Endothelial cell of umbilical vein (primary cell): ENCODE measurements at regions not wholly inside any gene's neighbourhood (a gene's known extent, or its start where the extent isn't known, plus 50 kb on each side); places are given as distances from the start of the nearest gene placed in this dataset.

Source experiments
- BruUV-seq: library from RNA; stranded (reverse); fragments of 400-500 nt; replicated peaks from 2 replicates; lab custom pipeline; 2021; lab: Mats Ljungman, UMichigan
- CTCF ChIA-PET: fragments of 300-600, 350-600 bp; sonication (Branson Sonifier 250); formaldehyde crosslinking; loops from one replicate; lab custom pipeline; 2021; ENCODE audit warnings: antibody characterized with exemption, inconsistent platforms; lab: Charles Lee
- POLR2A ChIA-PET: fragments of 300-600, 350-600 bp; sonication (Branson Sonifier 250); formaldehyde crosslinking; loops from one replicate; lab custom pipeline; 2021; ENCODE audit warnings: antibody characterized with exemption, inconsistent platforms; lab: Charles Lee
- DNase-seq: peaks from one replicate; pipeline ENCODE4 v3.0.0-alpha.2; 2011; ENCODE audit warnings: low read depth, low spot score
- FAIRE-seq: peaks from 2 replicates; lab custom pipeline; 2011; peaks lifted over from hg19 to GRCh38; lab: Jason Lieb, UNC
- H2AFZ ChIP-seq: 2 replicates; pipeline ENCODE4 v1.6.0; 2012; ENCODE audit warnings: low read depth, low read length, control low read depth, inconsistent platforms
- H3K27ac ChIP-seq: 2 replicates; pipeline ENCODE4 v1.5.1; 2011; ENCODE audit warnings: low read depth, mild to moderate bottlenecking, control low read depth, low read length, moderate library complexity; ENCODE audit not compliant: insufficient read depth
- H3K27me3 ChIP-seq, 2 experiments: 2 replicates each; pipeline versions ENCODE4 v1.6.0 to v1.6.1; 2011; ENCODE audit warnings: low read length in 2 of 2, mixed read lengths in 1 of 2; ENCODE audit not compliant: control insufficient read depth in 2 of 2, insufficient read depth in 2 of 2
- H3K36me3 ChIP-seq, 2 experiments: 2 replicates in 1 of 2; 3 replicates in 1 of 2; pipeline ENCODE4 v1.5.1; 2011; ENCODE audit warnings: low read length in 2 of 2, mild to moderate bottlenecking in 1 of 2, moderate library complexity in 1 of 2; ENCODE audit not compliant: control insufficient read depth in 2 of 2, insufficient read depth in 2 of 2; ENCODE audit errors: extremely low read depth in 1 of 2
- H3K4me1 ChIP-seq: 3 replicates; pipeline ENCODE4 v1.5.1; 2011; ENCODE audit warnings: mild to moderate bottlenecking, low read length; ENCODE audit not compliant: control insufficient read depth, insufficient read depth; ENCODE audit errors: extremely low read depth
- H3K4me2 ChIP-seq: 2 replicates; pipeline ENCODE4 v1.6.1; 2011; ENCODE audit warnings: low read length, control low read depth, mixed read lengths; ENCODE audit not compliant: insufficient read depth
- H3K4me3 ChIP-seq, 3 experiments: fragments of 200-600 bp in 1 of 3; sonication (generic), shearing (Covaris generic) in 1 of 3; replicated peaks in 1 of 3; 2 replicates each; pipeline ENCODE4 v1.5.1; 2011 to 2016; ENCODE audit warnings: control low read depth in 3 of 3, low read length in 3 of 3, mild to moderate bottlenecking in 2 of 3, inconsistent platforms in 1 of 3, low read depth in 1 of 3, moderate library complexity in 1 of 3; ENCODE audit not compliant: insufficient read depth in 1 of 3
- H3K79me2 ChIP-seq: 2 replicates; pipeline ENCODE4 v1.6.0; 2012; ENCODE audit warnings: low read length, inconsistent platforms; ENCODE audit not compliant: control insufficient read depth, insufficient read depth
- H3K9ac ChIP-seq: replicated peaks from 2 replicates; pipeline ENCODE3; 2011; ENCODE audit warnings: low read length, control low read depth; ENCODE audit not compliant: insufficient read depth; ENCODE audit errors: extremely low read depth
- H3K9me1 ChIP-seq: replicated peaks from 3 replicates; pipeline ENCODE4 v1.6.0; 2011; ENCODE audit warnings: mild to moderate bottlenecking, low read length; ENCODE audit not compliant: control insufficient read depth, insufficient read depth; ENCODE audit errors: extremely low read depth
- H3K9me3 ChIP-seq: replicated peaks from 2 replicates; pipeline ENCODE4 v1.5.1; 2012; ENCODE audit warnings: low read length, inconsistent platforms; ENCODE audit not compliant: control insufficient read depth, insufficient read depth
- H4K20me1 ChIP-seq: replicated peaks from 2 replicates; pipeline ENCODE3; 2011; ENCODE audit warnings: mild to moderate bottlenecking, low read length; ENCODE audit not compliant: control insufficient read depth, insufficient read depth; ENCODE audit errors: extremely low read depth
- CTCF ChIP-seq, 2 donors: IDR thresholded peaks; 1 replicate in 1 of 2; 2 replicates in 1 of 2; pipeline ENCODE4 v1.5.1; 2011; ENCODE audit warnings: low read length in 2 of 2, mild to moderate bottlenecking in 2 of 2, moderate library complexity in 2 of 2, control low read depth in 1 of 2, inconsistent platforms in 1 of 2, low read depth in 1 of 2; ENCODE audit not compliant: insufficient read depth in 1 of 2; ENCODE audit errors: extremely low read depth in 1 of 2
- EZH2 ChIP-seq: IDR thresholded peaks from 2 replicates; pipeline ENCODE4 v1.6.1; 2012; ENCODE audit warnings: borderline replicate concordance, low read depth, mild to moderate bottlenecking, moderate library complexity, low read length, inconsistent platforms; ENCODE audit not compliant: severe bottlenecking
- FOS ChIP-seq: IDR thresholded peaks from 2 replicates; pipeline ENCODE4 v1.6.1; 2011; ENCODE audit warnings: mild to moderate bottlenecking, low read length, moderate library complexity, borderline replicate concordance; ENCODE audit not compliant: insufficient read depth
- GATA2 ChIP-seq: IDR thresholded peaks from 2 replicates; pipeline ENCODE4 v1.7.0; 2011; ENCODE audit warnings: low read depth, mild to moderate bottlenecking, moderate library complexity, mixed read lengths, low read length; ENCODE audit not compliant: insufficient read length, insufficient read depth
- JUN ChIP-seq: IDR thresholded peaks from 2 replicates; pipeline ENCODE4 v1.6.1; 2011; ENCODE audit warnings: borderline replicate concordance, low read depth; ENCODE audit not compliant: insufficient read length, insufficient read depth
- MYC ChIP-seq: IDR thresholded peaks from one replicate; pipeline ENCODE4 v1.6.1; 2011; ENCODE audit warnings: mild to moderate bottlenecking, low read depth, low read length
- POLR2A ChIP-seq: IDR thresholded peaks from 2 replicates; pipeline ENCODE4 v1.6.1; 2012; ENCODE audit warnings: low read depth, mild to moderate bottlenecking, control low read depth, low read length
- POLR2AphosphoS5 ChIP-seq: IDR thresholded peaks from 2 replicates; pipeline ENCODE4 v1.6.1; 2012; ENCODE audit warnings: low read depth, mild to moderate bottlenecking, control low read depth, low read length, moderate library complexity; ENCODE audit not compliant: insufficient read depth
- dilution Hi-C: fragments of 300-500 bp; cut with MboI; formaldehyde crosslinking; loops from one replicate; pipeline ENCODE4 v1.15.0; 2019; ENCODE audit warnings: low sequenced_read_pairs; ENCODE audit not compliant: extremely low pct_ligation_motif_present
- intact Hi-C: fragments of 100-400 bp; cut with micrococcal nuclease; formaldehyde crosslinking; loops from one replicate; pipeline ENCODE4 v1.10.0; 2022
- TF ChIP-seq, protein P1 (sequence below): IDR thresholded peaks from 2 replicates; pipeline ENCODE4 v1.6.1; 2011; ENCODE audit not compliant: insufficient read depth, insufficient read length

DNA sequence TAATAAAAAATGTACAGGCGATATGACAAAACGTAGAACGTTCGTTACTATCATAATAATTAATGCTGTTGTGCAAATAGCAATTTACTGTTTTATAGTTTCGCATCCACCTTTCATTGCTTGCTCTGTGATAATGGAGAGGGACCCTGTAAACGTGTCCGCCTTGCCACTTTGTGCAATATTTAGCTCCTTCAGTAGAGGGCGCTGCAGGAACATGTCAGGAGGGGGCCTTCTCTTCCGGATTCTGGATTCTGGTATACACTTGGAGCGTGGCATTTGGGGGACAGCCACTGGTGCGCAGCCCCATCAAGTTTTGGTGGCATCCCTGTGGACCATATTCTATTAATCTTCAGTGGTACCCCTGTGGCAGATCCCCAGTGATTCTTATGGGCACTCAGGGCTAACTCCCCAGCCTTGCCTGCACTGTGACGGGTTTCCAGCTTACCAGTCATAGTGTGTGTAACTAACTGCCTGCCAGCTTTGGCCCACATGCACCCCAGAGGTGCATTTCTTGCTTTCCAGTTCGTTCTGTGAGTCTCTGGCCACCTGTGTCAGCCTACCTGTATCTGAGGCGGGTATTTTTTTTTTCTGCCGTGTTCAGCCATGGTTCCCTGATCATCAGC, 140.3 kb downstream of the CYRIA start:
- no peaks in the 10 kb centered on the region for H3K9me3 ChIP-seq
- no TSS peak for BruUV-seq
- peak; percentile 25 for DNase-seq
- H3K36me3 ChIP-seq: no peaks in the 10 kb centered on the region
- H2AFZ ChIP-seq: no peak overlapping the region
- H3K27ac ChIP-seq: no peak overlapping the region
- no peaks in the 10 kb centered on the region for H4K20me1 ChIP-seq
- POLR2A ChIA-PET: no interaction called here
- no peaks in the 10 kb centered on the region for H3K4me1 ChIP-seq
- H3K9me1 ChIP-seq: no peaks in the 10 kb centered on the region
- intact Hi-C loops: loop anchor here (1.0 kb wide), 2 partner anchors 84 to 232 kb away; no protein-coding TSS in a partner anchor
- peak; percentile 61 to 62 for TF ChIP-seq CTCF (IDR thresholded peaks at IDR 0.05; ENCODE audit: extremely low read depth in 1 of 2, insufficient read depth in 1 of 2, low read depth in 1 of 2, low read length in 2 of 2)
- TF ChIP-seq FOS: no peak
- peaks cover 2 to 9% of the 10 kb centered on the region in 2 experiments for H3K27me3 ChIP-seq
- FAIRE-seq: peak; percentile 70
- H3K79me2 ChIP-seq: no peaks in the 10 kb centered on the region
- dilution Hi-C loops: no loop called here
- no peak overlapping the region for H3K4me3 ChIP-seq
- CTCF ChIA-PET: interaction anchor here (0.5 to 2.7 kb wide), 30 partner anchors 8 to 1146 kb away, joined by 3 to 72 read pairs (median 4); no protein-coding TSS in a partner anchor
- H3K4me2 ChIP-seq: no peak overlapping the region
- no peak overlapping the region for H3K9ac ChIP-seq

DNA sequence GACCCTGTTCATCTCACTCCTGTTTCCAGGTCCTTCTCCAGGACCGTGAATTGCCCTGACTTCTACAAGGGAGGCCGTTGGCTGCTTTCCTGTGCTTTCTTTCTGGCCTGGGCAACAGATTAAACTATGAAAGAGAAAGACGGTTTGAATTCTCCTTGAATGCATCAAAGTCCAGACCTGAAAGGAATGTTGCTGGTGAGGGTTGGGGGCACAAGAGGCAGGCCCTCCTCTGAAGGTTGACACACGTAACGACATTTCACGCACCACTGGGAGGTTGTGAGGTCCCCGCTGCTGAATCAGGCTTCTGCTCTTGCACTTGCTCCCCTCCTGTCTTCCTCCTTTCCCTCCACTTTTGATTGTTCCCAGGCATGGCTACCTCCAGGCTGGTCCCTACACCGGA, 141.9 kb downstream of the CYRIA start:
- no TSS peak for BruUV-seq
- no peak for FAIRE-seq
- H3K9me3 ChIP-seq: no peaks in the 10 kb centered on the region
- H3K4me2 ChIP-seq: no peak overlapping the region
- ChIA-PET CTCF (interaction anchor here (0.6 to 1.1 kb wide), 2 partner anchors 85 to 233 kb away, joined by 3 to 5 read pairs; no protein-coding TSS in a partner anchor), POLR2A (no interaction called here)
- H3K9ac ChIP-seq: no peak overlapping the region
- no peak overlapping the region for H3K4me3 ChIP-seq
- H3K27me3 ChIP-seq: peaks cover 2 to 9% of the 10 kb centered on the region in 2 experiments
- H2AFZ ChIP-seq: no peak overlapping the region
- no peaks in the 10 kb centered on the region for H4K20me1 ChIP-seq
- no peaks in the 10 kb centered on the region for H3K4me1 ChIP-seq
- no peak overlapping the region for H3K27ac ChIP-seq
- TF ChIP-seq POLR2AphosphoS5 (no peak), GATA2 (no peak), CTCF (IDR thresholded peaks at IDR 0.05; ENCODE audit: extremely low read depth in 1 of 2, insufficient read depth in 1 of 2, low read depth in 1 of 2, low read length in 2 of 2) (no peak), FOS (no peak), MYC (no peak), EZH2 (no peak), JUN (no peak), POLR2A (no peak)
- TF ChIP-seq, protein P1, sequence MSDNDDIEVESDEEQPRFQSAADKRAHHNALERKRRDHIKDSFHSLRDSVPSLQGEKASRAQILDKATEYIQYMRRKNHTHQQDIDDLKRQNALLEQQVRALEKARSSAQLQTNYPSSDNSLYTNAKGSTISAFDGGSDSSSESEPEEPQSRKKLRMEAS: no peak
- no peaks in the 10 kb centered on the region for H3K36me3 ChIP-seq
- intact Hi-C loops: no loop called here
- H3K79me2 ChIP-seq: no peaks in the 10 kb centered on the region
- DNase-seq: no peak
- H3K9me1 ChIP-seq: no peaks in the 10 kb centered on the region
- dilution Hi-C loops: no loop called here
